Esophagus (tissue), 2 donors: ENCODE measurements at regions not wholly inside any gene's neighbourhood (a gene's known extent, or its start where the extent isn't known, plus 50 kb on each side); places are given as distances from the start of the nearest gene placed in this dataset.
"Not testable (repeated sequence)": the region's sequence is repeated elsewhere in the genome, so short reads cannot be mapped to it uniquely, and the experiment has no call there.

Source experiments
- H3K27ac ChIP-seq, 2 donors: one replicate each; pipeline ENCODE4 v1.5.1; 2013; ENCODE audit warnings: low read depth in 2 of 2, mild to moderate bottlenecking in 2 of 2, inconsistent platforms in 1 of 2, low read length in 1 of 2, moderate library complexity in 1 of 2
- H3K27me3 ChIP-seq, 2 donors: one replicate each; pipeline ENCODE4 v1.6.1; 2013; ENCODE audit warnings: low read length in 2 of 2, control low read depth in 1 of 2, mild to moderate bottlenecking in 1 of 2; ENCODE audit not compliant: insufficient read depth in 2 of 2, control insufficient read depth in 1 of 2
- H3K36me3 ChIP-seq, 2 donors: one replicate each; pipeline ENCODE4 v1.6.1; 2013; ENCODE audit warnings: low read length in 1 of 2; ENCODE audit not compliant: control insufficient read depth in 2 of 2, insufficient read depth in 2 of 2
- H3K4me1 ChIP-seq, 2 donors: one replicate each; pipeline ENCODE4 v1.6.1; 2013; ENCODE audit warnings: low read length in 1 of 2; ENCODE audit not compliant: control insufficient read depth in 2 of 2, insufficient read depth in 2 of 2
- H3K4me3 ChIP-seq, 2 donors: one replicate each; pipeline ENCODE4 v1.5.1; 2013; ENCODE audit warnings: low read length in 2 of 2, mild to moderate bottlenecking in 2 of 2, low read depth in 1 of 2, moderate library complexity in 1 of 2
- H3K9me3 ChIP-seq, 2 donors: one replicate each; pipeline ENCODE4 v1.6.1; 2013; ENCODE audit warnings: mild to moderate bottlenecking in 2 of 2, low read depth in 1 of 2, low read length in 1 of 2, moderate library complexity in 1 of 2; ENCODE audit not compliant: control insufficient read depth in 2 of 2, insufficient read depth in 1 of 2
- WGBS, 2 donors: extraction: QIAGEN DNeasy Blood & Tissue Kit; methylation state at CpG; one replicate each; pipeline ENCODE4 v1.1.7; 2013; 5-methylcytosine and 5-hydroxymethylcytosine counted together
- donor health status: healthy with polysubstance abuse.
- donor health status: Bipolar disorder and iron deficiency.

- no peaks in the 10 kb centered on the region for H3K9me3 ChIP-seq
- H3K27me3 ChIP-seq: no peaks in the 10 kb centered on the region
- WGBS, 2 donors: 50 to 53% methylated on average over 4 of the region's 4 CpGs
- no peak overlapping the region for H3K4me3 ChIP-seq
- no peaks in the 10 kb centered on the region for H3K36me3 ChIP-seq
- no peaks in the 10 kb centered on the region for H3K4me1 ChIP-seq
- no peak overlapping the region for H3K27ac ChIP-seq
Observed at GRCh38 chr4:187668526-187669082, 327.0 kb upstream of the ZFP42 start.

DNA sequence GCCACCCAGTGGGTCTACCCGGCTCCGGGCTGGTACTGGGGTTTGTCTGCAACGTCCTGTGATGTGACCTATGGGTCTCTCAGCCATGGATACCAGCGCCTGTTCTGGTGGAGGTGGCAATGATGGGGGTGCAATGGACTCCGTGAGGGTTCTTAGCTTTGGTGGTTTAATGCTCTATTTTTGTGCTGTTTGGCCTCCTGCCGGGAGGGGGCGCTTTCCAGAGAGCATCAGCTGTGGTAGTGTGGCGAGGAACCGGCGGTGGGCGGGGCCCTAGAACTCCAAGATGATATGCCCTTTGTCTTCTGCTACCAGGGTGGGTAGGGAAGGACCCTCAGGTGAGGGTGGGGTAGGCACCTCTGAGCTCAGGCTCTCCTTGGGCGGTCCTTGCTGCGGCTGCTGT, 324.1 kb upstream of the ZFP42 start:
- H3K9me3 ChIP-seq, H3K27me3 ChIP-seq, H3K27ac ChIP-seq, H3K4me3 ChIP-seq, H3K36me3 ChIP-seq, H3K4me1 ChIP-seq: not testable (repeated sequence)
- 93 to 94% methylated on average over 11 of the region's 13 CpGs for WGBS, 2 donors

GRCh38 chr4:187671958-187672357, 323.6 kb upstream of the ZFP42 start:
- H3K36me3 ChIP-seq, H3K27me3 ChIP-seq: not testable (repeated sequence)
- 88 to 89% methylated on average over 7 to 12 of the region's 12 CpGs for WGBS, 2 donors

GRCh38 chr4:187672526-187672925, 323.0 kb upstream of the ZFP42 start:
- WGBS, 2 donors: 94 to 96% methylated on average over 8 to 10 of the region's 12 CpGs
- not testable (repeated sequence) for H3K36me3 ChIP-seq, H3K27me3 ChIP-seq, H3K4me3 ChIP-seq, H3K27ac ChIP-seq, H3K4me1 ChIP-seq, H3K9me3 ChIP-seq

More at GRCh38 chr4:187671958-187672357, 323.6 kb upstream of the ZFP42 start:
- H3K4me1 ChIP-seq, H3K27ac ChIP-seq, H3K4me3 ChIP-seq, H3K9me3 ChIP-seq: not testable (repeated sequence)

DNA sequence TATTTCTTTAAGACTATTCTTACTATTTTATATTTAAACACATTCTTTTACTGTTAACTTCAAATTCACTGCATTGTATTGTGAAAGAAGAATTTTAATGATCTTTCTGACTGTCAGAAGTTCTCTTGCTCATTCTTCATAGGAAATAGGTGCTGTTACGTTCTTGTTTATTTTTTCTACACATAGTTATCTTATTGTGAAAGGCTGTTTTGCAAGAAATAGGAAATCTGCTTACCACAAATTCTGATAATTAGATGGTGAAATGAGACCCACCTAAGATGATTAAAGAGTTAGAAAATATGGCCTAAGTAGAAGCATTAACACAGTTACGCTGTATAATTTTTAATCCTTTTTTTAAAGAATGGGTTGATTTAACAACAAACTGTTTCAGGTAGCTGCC, 316.1 kb upstream of the ZFP42 start:
- Histone ChIP-seq H3K27ac (no peak overlapping the region), H3K36me3 (no peaks in the 10 kb centered on the region), H3K4me1 (no peaks in the 10 kb centered on the region), H3K9me3 (no peaks in the 10 kb centered on the region), H3K27me3 (no peaks in the 10 kb centered on the region), H3K4me3 (no peak overlapping the region)
- WGBS, 2 donors: 75 to 83% methylated on average over 2 of the region's 2 CpGs

GRCh38 chr4:187685247-187685646, 310.3 kb upstream of the ZFP42 start:
- Histone ChIP-seq H3K4me1 (no peaks in the 10 kb centered on the region), H3K36me3 (no peaks in the 10 kb centered on the region), H3K4me3 (no peak overlapping the region), H3K9me3 (no peaks in the 10 kb centered on the region), H3K27ac (no peak overlapping the region), H3K27me3 (no peaks in the 10 kb centered on the region)
- WGBS, 2 donors: 66 to 70% methylated on average over 6 of the region's 6 CpGs

- H3K4me3 ChIP-seq: no peak overlapping the region
- no peak overlapping the region for H3K27ac ChIP-seq
- 48 to 53% methylated on average over 4 of the region's 4 CpGs for WGBS, 2 donors
- no peaks in the 10 kb centered on the region for H3K4me1 ChIP-seq
- peaks cover 0 to 3% of the 10 kb centered on the region in 2 donors for H3K9me3 ChIP-seq
- H3K27me3 ChIP-seq: no peaks in the 10 kb centered on the region
- no peaks in the 10 kb centered on the region for H3K36me3 ChIP-seq
Observed at GRCh38 chr4:187687697-187688096, 307.9 kb upstream of the ZFP42 start.

DNA sequence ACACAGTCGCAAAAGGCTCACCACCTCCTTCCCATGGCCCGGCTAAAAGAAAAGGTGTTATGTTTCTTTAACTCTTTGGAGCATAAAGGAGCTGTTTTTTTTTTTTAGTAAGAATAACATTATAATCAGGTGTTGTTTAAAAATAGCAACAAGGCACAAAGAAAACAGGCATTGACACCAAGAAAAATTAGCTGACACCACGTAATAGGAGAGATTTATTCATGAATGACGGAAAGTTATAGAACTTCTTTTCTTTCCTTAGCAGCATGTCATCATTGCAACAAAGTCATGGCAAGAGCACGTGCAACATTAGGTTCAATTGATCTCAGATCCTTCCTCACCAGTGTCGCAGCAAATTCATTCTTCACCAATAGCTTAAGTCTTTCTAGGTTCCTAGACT, 302.9 kb upstream of the ZFP42 start:
- H3K27ac ChIP-seq: no peak overlapping the region
- 75 to 78% methylated on average over 6 of the region's 6 CpGs for WGBS, 2 donors
- peaks cover 5% of the 10 kb centered on the region in 2 donors for H3K9me3 ChIP-seq
- H3K27me3 ChIP-seq: no peaks in the 10 kb centered on the region
- H3K36me3 ChIP-seq: no peaks in the 10 kb centered on the region
- H3K4me1 ChIP-seq: no peaks in the 10 kb centered on the region
- H3K4me3 ChIP-seq: no peak overlapping the region

- H3K4me3 ChIP-seq, H3K9me3 ChIP-seq, H3K4me1 ChIP-seq, H3K27me3 ChIP-seq, H3K27ac ChIP-seq, H3K36me3 ChIP-seq: not testable (repeated sequence)
- 82 to 91% methylated on average over 3 of the region's 3 CpGs for WGBS, 2 donors
Observed at GRCh38 chr4:187695531-187695930, 300.0 kb upstream of the ZFP42 start.

DNA sequence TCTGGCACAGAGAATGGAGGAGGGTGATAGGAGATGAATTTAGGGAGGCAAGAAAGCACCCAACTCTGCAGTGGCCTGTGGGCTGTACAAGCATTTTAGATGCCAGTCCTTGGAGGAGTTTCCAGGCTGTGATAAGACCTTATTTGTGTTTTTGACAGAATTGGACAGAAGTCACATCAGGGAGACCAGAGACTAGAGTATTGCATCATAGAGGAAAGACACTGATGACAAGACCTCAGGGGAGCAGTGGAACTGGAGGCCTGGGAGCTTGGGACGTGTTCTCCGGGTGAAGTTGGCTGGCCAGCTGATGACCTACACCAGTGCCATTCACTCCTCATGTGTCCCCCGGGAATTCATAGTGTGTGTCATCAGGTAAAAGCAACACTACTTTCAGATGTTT, 284.0 kb upstream of the ZFP42 start:
- Histone ChIP-seq H3K27me3 (peaks cover 0 to under 1% of the 10 kb centered on the region in 2 donors), H3K27ac (no peak overlapping the region), H3K9me3 (no peaks in the 10 kb centered on the region), H3K4me3 (no peak overlapping the region), H3K4me1 (no peaks in the 10 kb centered on the region), H3K36me3 (no peaks in the 10 kb centered on the region)
- WGBS, 2 donors: 77 to 80% methylated on average over 3 of the region's 3 CpGs
